ENCODE measurements at regions not wholly inside any gene's neighbourhood (a gene's known extent, or its start where the extent isn't known, plus 50 kb on each side); places are given as distances from the start of the nearest gene placed in this dataset.

DNA sequence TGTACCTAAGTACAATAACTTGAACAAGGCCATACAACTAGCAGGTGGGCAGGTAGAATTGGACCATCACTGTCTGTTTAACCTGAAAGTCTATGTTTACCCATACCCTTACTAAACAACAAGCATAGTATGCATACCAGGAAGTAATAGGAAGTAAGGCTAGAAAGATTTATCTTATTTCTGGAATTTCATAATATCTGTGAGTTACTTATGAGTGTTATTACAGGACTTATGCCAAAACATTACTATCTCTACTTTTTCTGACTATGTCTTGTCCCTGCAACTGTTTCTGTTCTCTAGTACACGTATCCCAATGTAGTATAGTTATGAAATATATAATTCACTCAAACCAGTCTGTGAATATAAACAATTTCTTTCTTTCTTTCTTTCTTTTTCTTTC, 1400.8 kb upstream of the TENM4 start (continued):
- TF ChIP-seq SIN3B (IDR thresholded peaks at IDR 0.05; ENCODE audit: low read length) (no peak), RBFOX2 (IDR thresholded peaks at IDR 0.05; ENCODE audit: low read depth, low read length) (no peak), KAT8 (CRISPR knock-in tag; IDR thresholded peaks at IDR 0.05) (no peak)
- TF ChIP-seq, protein P1, sequence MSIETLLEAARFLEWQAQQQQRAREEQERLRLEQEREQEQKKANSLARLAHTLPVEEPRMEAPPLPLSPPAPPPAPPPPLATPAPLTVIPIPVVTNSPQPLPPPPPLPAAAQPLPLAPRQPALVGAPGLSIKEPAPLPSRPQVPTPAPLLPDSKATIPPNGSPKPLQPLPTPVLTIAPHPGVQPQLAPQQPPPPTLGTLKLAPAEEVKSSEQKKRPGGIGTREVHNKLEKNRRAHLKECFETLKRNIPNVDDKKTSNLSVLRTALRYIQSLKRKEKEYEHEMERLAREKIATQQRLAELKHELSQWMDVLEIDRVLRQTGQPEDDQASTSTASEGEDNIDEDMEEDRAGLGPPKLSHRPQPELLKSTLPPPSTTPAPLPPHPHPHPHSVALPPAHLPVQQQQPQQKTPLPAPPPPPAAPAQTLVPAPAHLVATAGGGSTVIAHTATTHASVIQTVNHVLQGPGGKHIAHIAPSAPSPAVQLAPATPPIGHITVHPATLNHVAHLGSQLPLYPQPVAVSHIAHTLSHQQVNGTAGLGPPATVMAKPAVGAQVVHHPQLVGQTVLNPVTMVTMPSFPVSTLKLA (IDR thresholded peaks at IDR 0.05): no peak

DNA sequence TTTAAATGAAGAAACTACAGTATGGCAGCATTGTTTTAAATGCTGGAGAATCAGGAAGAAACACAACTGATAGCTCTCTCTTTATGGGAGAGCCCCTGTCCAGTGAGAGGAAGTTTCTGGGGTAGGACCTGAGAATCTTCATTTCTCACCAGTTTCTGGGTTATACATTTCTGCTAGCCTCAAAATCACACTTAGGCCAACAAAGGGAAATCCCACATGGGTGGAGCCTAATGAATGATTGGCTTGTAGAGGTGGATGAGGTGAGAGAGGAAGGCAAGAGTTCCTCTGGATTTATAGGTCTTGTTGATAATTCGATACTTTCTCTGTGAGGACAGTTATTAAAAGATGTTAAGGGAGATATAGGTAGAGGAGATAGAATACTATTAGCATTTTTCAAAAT, 1397.3 kb upstream of the TENM4 start:
- DNase-seq (ENCODE audit: low spot score): no peak
- H3K79me2 ChIP-seq (ENCODE audit: insufficient read depth, low read length): no peaks in the 10 kb centered on the region
- ChIA-PET POLR2A (no interaction called here), CTCF (ENCODE audit: low intra/inter-chr PET ratio, low total read pairs) (no interaction called here)
- H3K9me3 ChIP-seq (ENCODE audit: low read length): no peaks in the 10 kb centered on the region
- in situ Hi-C loops (cut with HindIII; ENCODE audit: extremely low pct_ligation_motif_present, low pct_unique_long_range_greater_than_20kb) (no loop called here), intact Hi-C loops (cut with micrococcal nuclease; ENCODE audit: unreplicated experiment) (no loop called here)
- no peak for ATAC-seq
- H3K27ac ChIP-seq (ENCODE audit: extremely low read length, insufficient read depth, low read length): no peak overlapping the region
- no peaks in the 10 kb centered on the region for H3K36me3 ChIP-seq (replicated peaks in 1 of 2; ENCODE audit: control insufficient read depth in 1 of 2, insufficient read depth in 2 of 2, low read length in 2 of 2)
- no peak overlapping the region for H3K4me3 ChIP-seq (replicated peaks in 1 of 3; ENCODE audit: insufficient read depth in 1 of 3, low read depth in 2 of 3, low read length in 3 of 3)
- no peak for FAIRE-seq
- H3K4me2 ChIP-seq (ENCODE audit: low read depth, low read length): no peak overlapping the region
- 0% methylated on average over 1 of the region's 1 CpG for WGBS (ENCODE audit: low lambda C conversion rate)
- BruUV-seq (replicated peaks): no TSS peak
- H3K27me3 ChIP-seq (ENCODE audit: control insufficient read depth in 1 of 2, insufficient read depth in 2 of 2, low read length in 2 of 2): no peaks in the 10 kb centered on the region
- no peaks in the 10 kb centered on the region for H4K20me1 ChIP-seq (ENCODE audit: insufficient read depth, low read length)
- H3K4me1 ChIP-seq (ENCODE audit: insufficient read depth, low read length): no peaks in the 10 kb centered on the region
- no peak overlapping the region for H2AFZ ChIP-seq (ENCODE audit: low read length)
- no peak overlapping the region for H3K9ac ChIP-seq (ENCODE audit: insufficient read depth, low read depth, low read length)
- TF ChIP-seq ZNF180 (CRISPR knock-in tag; IDR thresholded peaks at IDR 0.05; ENCODE audit: borderline replicate concordance, low read depth): no peak
- no peak for TF ChIP-seq ZNF326 (CRISPR knock-in tag; IDR thresholded peaks at IDR 0.05; ENCODE audit: borderline replicate concordance)
- no peak for TF ChIP-seq ZNF709 (CRISPR knock-in tag; IDR thresholded peaks at IDR 0.05)
- TF ChIP-seq ATRX (CRISPR knock-in tag; IDR thresholded peaks at IDR 0.05; ENCODE audit: borderline replicate concordance): no peak
- TF ChIP-seq SRSF4 (IDR thresholded peaks at IDR 0.05; ENCODE audit: low read depth, low read length, poor library complexity, severe bottlenecking): no peak
- TF ChIP-seq, protein P2, sequence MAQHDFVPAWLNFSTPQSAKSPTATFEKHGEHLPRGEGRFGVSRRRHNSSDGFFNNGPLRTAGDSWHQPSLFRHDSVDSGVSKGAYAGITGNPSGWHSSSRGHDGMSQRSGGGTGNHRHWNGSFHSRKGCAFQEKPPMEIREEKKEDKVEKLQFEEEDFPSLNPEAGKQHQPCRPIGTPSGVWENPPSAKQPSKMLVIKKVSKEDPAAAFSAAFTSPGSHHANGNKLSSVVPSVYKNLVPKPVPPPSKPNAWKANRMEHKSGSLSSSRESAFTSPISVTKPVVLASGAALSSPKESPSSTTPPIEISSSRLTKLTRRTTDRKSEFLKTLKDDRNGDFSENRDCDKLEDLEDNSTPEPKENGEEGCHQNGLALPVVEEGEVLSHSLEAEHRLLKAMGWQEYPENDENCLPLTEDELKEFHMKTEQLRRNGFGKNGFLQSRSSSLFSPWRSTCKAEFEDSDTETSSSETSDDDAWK (CRISPR knock-in tag; IDR thresholded peaks at IDR 0.05): no peak
- no peak for TF ChIP-seq FOXP1 (IDR thresholded peaks at IDR 0.05)
- no peak for TF ChIP-seq FOXP1 (CRISPR knock-in tag; IDR thresholded peaks at IDR 0.05)
- no peak for TF ChIP-seq FOXC1 (CRISPR knock-in tag; IDR thresholded peaks at IDR 0.05; ENCODE audit: borderline replicate concordance)
- no peak for TF ChIP-seq HMGA1 (CRISPR knock-in tag; conservative IDR thresholded peaks at IDR 0.05)
- TF ChIP-seq, protein P3, sequence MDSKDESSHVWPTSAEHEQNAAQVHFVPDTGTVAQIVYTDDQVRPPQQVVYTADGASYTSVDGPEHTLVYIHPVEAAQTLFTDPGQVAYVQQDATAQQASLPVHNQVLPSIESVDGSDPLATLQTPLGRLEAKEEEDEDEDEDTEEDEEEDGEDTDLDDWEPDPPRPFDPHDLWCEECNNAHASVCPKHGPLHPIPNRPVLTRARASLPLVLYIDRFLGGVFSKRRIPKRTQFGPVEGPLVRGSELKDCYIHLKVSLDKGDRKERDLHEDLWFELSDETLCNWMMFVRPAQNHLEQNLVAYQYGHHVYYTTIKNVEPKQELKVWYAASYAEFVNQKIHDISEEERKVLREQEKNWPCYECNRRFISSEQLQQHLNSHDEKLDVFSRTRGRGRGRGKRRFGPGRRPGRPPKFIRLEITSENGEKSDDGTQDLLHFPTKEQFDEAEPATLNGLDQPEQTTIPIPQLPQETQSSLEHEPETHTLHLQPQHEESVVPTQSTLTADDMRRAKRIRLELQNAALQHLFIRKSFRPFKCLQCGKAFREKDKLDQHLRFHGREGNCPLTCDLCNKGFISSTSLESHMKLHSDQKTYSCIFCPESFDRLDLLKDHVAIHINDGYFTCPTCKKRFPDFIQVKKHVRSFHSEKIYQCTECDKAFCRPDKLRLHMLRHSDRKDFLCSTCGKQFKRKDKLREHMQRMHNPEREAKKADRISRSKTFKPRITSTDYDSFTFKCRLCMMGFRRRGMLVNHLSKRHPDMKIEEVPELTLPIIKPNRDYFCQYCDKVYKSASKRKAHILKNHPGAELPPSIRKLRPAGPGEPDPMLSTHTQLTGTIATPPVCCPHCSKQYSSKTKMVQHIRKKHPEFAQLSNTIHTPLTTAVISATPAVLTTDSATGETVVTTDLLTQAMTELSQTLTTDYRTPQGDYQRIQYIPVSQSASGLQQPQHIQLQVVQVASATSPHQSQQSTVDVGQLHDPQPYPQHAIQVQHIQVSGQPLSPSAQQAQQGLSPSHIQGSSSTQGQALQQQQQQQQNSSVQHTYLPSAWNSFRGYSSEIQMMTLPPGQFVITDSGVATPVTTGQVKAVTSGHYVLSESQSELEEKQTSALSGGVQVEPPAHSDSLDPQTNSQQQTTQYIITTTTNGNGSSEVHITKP (CRISPR knock-in tag; IDR thresholded peaks at IDR 0.05; ENCODE audit: low read depth): no peak
- TF ChIP-seq ZNF761 (CRISPR knock-in tag; conservative IDR thresholded peaks at IDR 0.05): no peak
- TF ChIP-seq SMYD3 (CRISPR knock-in tag; IDR thresholded peaks at IDR 0.05): no peak
- no peak for TF ChIP-seq ZNF546 (CRISPR knock-in tag; conservative IDR thresholded peaks at IDR 0.05)
- no peak for TF ChIP-seq ZNF253 (CRISPR knock-in tag; IDR thresholded peaks at IDR 0.05; ENCODE audit: borderline replicate concordance)
- TF ChIP-seq MAFK (conservative IDR thresholded peaks at IDR 0.05 in 1 of 2, IDR thresholded peaks at IDR 0.05 in 1 of 2; ENCODE audit: low read length in 2 of 2): no peak
